MM.1S (cell line): ENCODE measurements at regions not wholly inside any gene's neighbourhood (a gene's known extent, or its start where the extent isn't known, plus 50 kb on each side); places are given as distances from the start of the nearest gene placed in this dataset.

Source experiments
- DNase-seq: peaks from one replicate; pipeline ENCODE4 v3.0.0-alpha.2; 2015
- H2AFZ ChIP-seq: fragments of 300-600 bp; sonication (generic); 2 replicates; pipeline ENCODE4 v1.6.0; 2016; ENCODE audit warnings: antibody characterized with exemption, low read length
- H3F3A ChIP-seq: fragments of 300-600 bp; sonication (generic); 2 replicates; pipeline ENCODE4 v1.6.1; 2016; ENCODE audit warnings: mild to moderate bottlenecking, antibody characterized with exemption, low read length, moderate library complexity, mixed read lengths; ENCODE audit not compliant: insufficient read depth
- H3K27ac ChIP-seq: fragments of 300-600 bp; sonication (generic); 2 replicates; pipeline ENCODE4 v1.5.1; 2016; ENCODE audit warnings: mild to moderate bottlenecking, low read length
- H3K27me3 ChIP-seq: fragments of 300-600 bp; sonication (generic); replicated peaks from 2 replicates; pipeline ENCODE4 v1.6.0; 2016; ENCODE audit warnings: low read length; ENCODE audit not compliant: insufficient read depth
- H3K36me3 ChIP-seq: fragments of 300-600 bp; sonication (generic); replicated peaks from 2 replicates; pipeline ENCODE4 v1.6.1; 2016; ENCODE audit warnings: mild to moderate bottlenecking, low read length, mixed read lengths; ENCODE audit not compliant: insufficient read depth
- H3K4me1 ChIP-seq: fragments of 300-600 bp; sonication (generic); 2 replicates; pipeline ENCODE4 v1.6.1; 2016; ENCODE audit warnings: low read length, mixed read lengths
- H3K4me2 ChIP-seq: fragments of 300-600 bp; sonication (generic); 2 replicates; pipeline ENCODE4 v1.6.0; 2016; ENCODE audit warnings: low read depth, low read length
- H3K4me3 ChIP-seq: fragments of 300-600 bp; sonication (generic); 2 replicates; pipeline ENCODE4 v1.5.1; 2016; ENCODE audit warnings: low read length, mixed read lengths
- H3K79me2 ChIP-seq: fragments of 300-600 bp; sonication (generic); 2 replicates; pipeline ENCODE4 v1.6.1; 2016; ENCODE audit warnings: mixed run types, low read length, mixed read lengths
- H3K9ac ChIP-seq: fragments of 300-600 bp; sonication (generic); 2 replicates; pipeline ENCODE4 v1.6.1; 2016; ENCODE audit warnings: low read length, mixed read lengths
- H3K9me2 ChIP-seq: fragments of 300-600 bp; sonication (generic); replicated peaks from 2 replicates; pipeline ENCODE4 v1.6.1; 2016; ENCODE audit warnings: mild to moderate bottlenecking, low read length, mixed read lengths; ENCODE audit not compliant: insufficient read depth
- H3K9me3 ChIP-seq: fragments of 300-600 bp; sonication (generic); replicated peaks from 2 replicates; pipeline ENCODE4 v1.6.1; 2016; ENCODE audit warnings: mild to moderate bottlenecking, low read length, mixed read lengths; ENCODE audit not compliant: insufficient read depth
- H4K20me1 ChIP-seq: fragments of 300-600 bp; sonication (generic); 2 replicates; pipeline ENCODE4 v1.6.1; 2016; ENCODE audit warnings: mild to moderate bottlenecking, low read length, moderate library complexity, mixed read lengths; ENCODE audit not compliant: insufficient read depth
- EZH2 ChIP-seq: fragments of 300-600 bp; sonication (generic); optimal IDR thresholded peaks from 2 replicates; pipeline ENCODE3; 2017; ENCODE audit warnings: low read depth, mild to moderate bottlenecking, antibody characterized with exemption, low read length, mixed read lengths
- EZH2phosphoT487 ChIP-seq: fragments of 300-600 bp; sonication (generic); IDR thresholded peaks from 2 replicates; pipeline ENCODE4 v1.6.1; 2018; ENCODE audit warnings: antibody characterized with exemption, low read length
- TF ChIP-seq, protein P1 (sequence below): fragments of 300-600 bp; sonication (generic); IDR thresholded peaks from 2 replicates; pipeline ENCODE4 v1.5.1; 2016; ENCODE audit warnings: antibody characterized with exemption, low read length, mixed read lengths

DNA sequence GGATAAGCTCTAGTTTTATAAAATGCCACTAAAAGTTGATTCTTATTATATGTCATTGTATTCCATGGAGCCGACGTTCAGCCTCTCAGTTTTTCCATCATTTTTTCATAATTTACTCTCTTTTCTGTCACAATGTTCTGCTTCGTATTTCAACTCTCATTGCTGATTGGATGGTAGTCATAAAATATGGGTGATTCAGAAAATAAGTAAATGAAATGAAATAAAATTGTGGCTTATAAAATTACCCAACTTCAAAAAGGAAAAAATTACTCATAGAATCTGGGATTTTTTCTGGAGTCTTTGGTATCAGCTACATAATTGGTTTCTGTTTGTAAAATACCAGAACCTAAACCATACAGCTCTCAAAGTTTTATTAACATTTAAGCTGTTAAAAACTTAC lies 139.7 kb upstream of the ITGA4 start:
- DNase-seq = no peak
- Histone ChIP-seq H3K9me2 (no peaks in the 10 kb centered on the region), H3K79me2 (no peaks in the 10 kb centered on the region), H3K9me3 (no peaks in the 10 kb centered on the region), H3K4me1 (peaks cover 13% of the 10 kb centered on the region), H3K27ac (no peak overlapping the region), H3K36me3 (no peaks in the 10 kb centered on the region), H3K4me2 (no peak overlapping the region), H2AFZ (no peak overlapping the region), H4K20me1 (no peaks in the 10 kb centered on the region), H3K27me3 (no peaks in the 10 kb centered on the region), H3K9ac (no peak overlapping the region), H3F3A (peaks cover 25% of the 10 kb centered on the region), H3K4me3 (no peak overlapping the region)
- TF ChIP-seq, protein P1, sequence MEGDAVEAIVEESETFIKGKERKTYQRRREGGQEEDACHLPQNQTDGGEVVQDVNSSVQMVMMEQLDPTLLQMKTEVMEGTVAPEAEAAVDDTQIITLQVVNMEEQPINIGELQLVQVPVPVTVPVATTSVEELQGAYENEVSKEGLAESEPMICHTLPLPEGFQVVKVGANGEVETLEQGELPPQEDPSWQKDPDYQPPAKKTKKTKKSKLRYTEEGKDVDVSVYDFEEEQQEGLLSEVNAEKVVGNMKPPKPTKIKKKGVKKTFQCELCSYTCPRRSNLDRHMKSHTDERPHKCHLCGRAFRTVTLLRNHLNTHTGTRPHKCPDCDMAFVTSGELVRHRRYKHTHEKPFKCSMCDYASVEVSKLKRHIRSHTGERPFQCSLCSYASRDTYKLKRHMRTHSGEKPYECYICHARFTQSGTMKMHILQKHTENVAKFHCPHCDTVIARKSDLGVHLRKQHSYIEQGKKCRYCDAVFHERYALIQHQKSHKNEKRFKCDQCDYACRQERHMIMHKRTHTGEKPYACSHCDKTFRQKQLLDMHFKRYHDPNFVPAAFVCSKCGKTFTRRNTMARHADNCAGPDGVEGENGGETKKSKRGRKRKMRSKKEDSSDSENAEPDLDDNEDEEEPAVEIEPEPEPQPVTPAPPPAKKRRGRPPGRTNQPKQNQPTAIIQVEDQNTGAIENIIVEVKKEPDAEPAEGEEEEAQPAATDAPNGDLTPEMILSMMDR = no peak
- TF ChIP-seq EZH2phosphoT487 (no peak), EZH2 (no peak)

DNA sequence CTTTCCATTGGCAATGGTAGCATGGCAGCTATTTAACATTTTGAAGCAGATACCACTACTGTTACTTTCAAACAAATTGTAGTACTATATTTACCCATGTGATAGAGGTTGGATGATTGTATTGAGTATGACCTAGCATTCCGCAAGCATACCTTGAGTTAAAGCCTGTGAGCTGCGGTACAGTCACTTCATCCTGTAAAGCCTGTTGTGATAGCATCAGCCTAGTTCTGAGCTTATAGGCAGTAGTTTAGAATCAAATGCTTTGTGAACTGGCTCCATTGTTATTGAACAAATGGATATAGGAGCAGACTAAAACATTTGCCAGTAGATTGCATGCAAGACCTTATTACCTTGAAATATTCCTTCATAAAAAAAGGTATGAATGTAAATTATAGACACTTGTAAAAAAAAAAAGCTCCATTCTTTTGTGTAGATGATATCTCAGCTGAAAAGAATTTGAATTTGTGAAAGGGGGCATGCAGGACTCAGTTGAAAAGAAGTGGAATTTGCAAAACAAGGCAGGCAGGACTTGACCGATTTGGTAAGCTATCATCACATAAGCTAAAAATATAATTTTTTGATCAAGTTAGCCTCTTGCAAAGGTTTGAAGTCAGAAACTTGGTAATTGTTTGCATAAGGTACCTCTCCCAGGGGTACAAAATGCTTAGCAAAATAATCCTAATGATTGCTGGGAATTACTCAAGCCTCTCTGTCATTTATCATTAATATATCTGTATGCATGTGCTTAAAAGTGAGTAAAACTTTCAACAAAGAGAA lies 138.5 kb upstream of the ITGA4 start:
- Histone ChIP-seq H3K4me1 (peaks cover 13% of the 10 kb centered on the region), H3K9me3 (no peaks in the 10 kb centered on the region), H2AFZ (no peak overlapping the region), H3F3A (peaks cover 14% of the 10 kb centered on the region), H3K36me3 (no peaks in the 10 kb centered on the region), H3K4me3 (no peak overlapping the region), H3K79me2 (no peaks in the 10 kb centered on the region), H3K9ac (no peak overlapping the region), H3K27ac (no peak overlapping the region), H3K27me3 (no peaks in the 10 kb centered on the region), H3K4me2 (no peak overlapping the region), H4K20me1 (no peaks in the 10 kb centered on the region), H3K9me2 (no peaks in the 10 kb centered on the region)
- DNase-seq = no peak
- TF ChIP-seq, protein P1 = no peak
- TF ChIP-seq EZH2 (no peak), EZH2phosphoT487 (no peak)

DNA sequence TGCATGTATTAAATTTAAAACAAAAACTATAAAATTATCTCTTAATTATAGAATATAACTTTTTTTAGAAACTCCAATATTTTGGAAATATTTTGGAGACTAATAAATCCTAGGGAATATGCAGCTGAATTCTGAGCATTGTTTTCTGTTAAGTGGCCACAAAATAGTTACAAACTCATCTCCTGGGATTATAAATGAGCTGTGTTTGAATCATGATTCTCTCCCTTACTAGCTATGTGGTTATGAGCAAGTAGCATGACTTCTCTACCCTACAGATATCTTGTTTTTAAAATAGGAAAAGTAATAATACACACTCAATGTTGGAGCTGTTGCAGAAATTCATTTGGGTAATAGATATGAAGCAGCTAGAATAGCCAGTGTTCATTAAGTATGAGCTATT lies 137.9 kb upstream of the ITGA4 start:
- Histone ChIP-seq H3K9me2 (no peaks in the 10 kb centered on the region), H3F3A (peaks cover 8% of the 10 kb centered on the region), H3K4me3 (no peak overlapping the region), H3K4me1 (peaks cover 11% of the 10 kb centered on the region), H2AFZ (no peak overlapping the region), H3K27ac (no peak overlapping the region), H3K36me3 (no peaks in the 10 kb centered on the region), H3K79me2 (no peaks in the 10 kb centered on the region), H3K4me2 (no peak overlapping the region), H3K9me3 (no peaks in the 10 kb centered on the region), H3K9ac (no peak overlapping the region), H3K27me3 (no peaks in the 10 kb centered on the region), H4K20me1 (no peaks in the 10 kb centered on the region)
- no peak for TF ChIP-seq EZH2phosphoT487
- TF ChIP-seq, protein P1 = no peak
- no peak for TF ChIP-seq EZH2
- DNase-seq = no peak
